CD4-positive, alpha-beta memory T cell (primary cell): ENCODE measurements at regions not wholly inside any gene's neighbourhood (a gene's known extent, or its start where the extent isn't known, plus 50 kb on each side); places are given as distances from the start of the nearest gene placed in this dataset.
"Not testable (repeated sequence)": the region's sequence is repeated elsewhere in the genome, so short reads cannot be mapped to it uniquely, and the experiment has no call there.

Experiments used
- CTCF ChIA-PET: fragments of 350-600 bp; sonication (Branson Sonifier 250); formaldehyde crosslinking; loops from one replicate; lab custom pipeline; 2021; ENCODE audit warnings: inconsistent platforms; ENCODE audit not compliant: partially characterized antibody; lab: Charles Lee
- POLR2A ChIA-PET: fragments of 350-600 bp; sonication (Branson Sonifier 250); formaldehyde crosslinking; loops from one replicate; lab custom pipeline; 2021; ENCODE audit not compliant: partially characterized antibody; lab: Charles Lee
- DNase-seq, 5 donors: peaks; one replicate each; pipeline versions ENCODE4 v3.0.0 to v3.0.0-alpha.2; 2020 to 2022; ENCODE audit warnings: mixed read lengths in 1 of 5
- H3K27ac ChIP-seq: one replicate; pipeline ENCODE4 v1.7.0; 2013; ENCODE audit warnings: low read depth, low read length
- H3K27me3 ChIP-seq: 2 replicates; pipeline ENCODE4 v1.7.0; 2013; ENCODE audit warnings: mild to moderate bottlenecking, low read length, moderate library complexity; ENCODE audit not compliant: insufficient read depth
- H3K36me3 ChIP-seq: 2 replicates; pipeline ENCODE4 v1.7.0; 2013; ENCODE audit warnings: mild to moderate bottlenecking, low read length, moderate library complexity; ENCODE audit not compliant: insufficient read depth
- H3K4me1 ChIP-seq: 2 replicates; pipeline ENCODE4 v1.7.0; 2013; ENCODE audit warnings: mild to moderate bottlenecking, low read length, moderate library complexity; ENCODE audit not compliant: insufficient read depth
- H3K4me3 ChIP-seq, 2 donors: one replicate each; pipeline ENCODE4 v1.7.0; 2013; ENCODE audit warnings: low read length in 2 of 2, mild to moderate bottlenecking in 1 of 2
- H3K9me3 ChIP-seq, 2 donors: one replicate each; pipeline ENCODE4 v1.7.0; 2013; ENCODE audit warnings: low read length in 2 of 2, control low read depth in 1 of 2; ENCODE audit not compliant: control insufficient read depth in 1 of 2
- H3K27ac Mint-ChIP-seq, 7 donors: one replicate each; pipeline ENCODE4 v1.8.0; 2020 to 2021; ENCODE audit warnings: mixed read lengths in 7 of 7, mild to moderate bottlenecking in 6 of 7, inconsistent platforms in 3 of 7, moderate library complexity in 3 of 7
- H3K27me3 Mint-ChIP-seq, 2 donors: one replicate each; pipeline ENCODE4 v1.8.0; 2020 to 2021; ENCODE audit warnings: mixed read lengths in 2 of 2
- H3K36me3 Mint-ChIP-seq, 2 donors: one replicate each; pipeline ENCODE4 v1.8.0; 2020 to 2021; ENCODE audit warnings: mixed read lengths in 2 of 2, inconsistent platforms in 1 of 2, mild to moderate bottlenecking in 1 of 2
- H3K4me1 Mint-ChIP-seq, 4 donors: one replicate each; pipeline ENCODE4 v1.8.0; 2020 to 2021; ENCODE audit warnings: mixed read lengths in 4 of 4, mild to moderate bottlenecking in 1 of 4
- H3K4me3 Mint-ChIP-seq, 8 donors: one replicate each; pipeline ENCODE4 v1.8.0; 2020 to 2021; ENCODE audit warnings: mixed read lengths in 8 of 8, mild to moderate bottlenecking in 7 of 8, moderate library complexity in 6 of 8, inconsistent platforms in 3 of 8
- H3K9me3 Mint-ChIP-seq, 8 donors: one replicate each; pipeline ENCODE4 v1.8.0; 2020 to 2021; ENCODE audit warnings: mixed read lengths in 8 of 8, mild to moderate bottlenecking in 5 of 8, inconsistent platforms in 3 of 8, moderate library complexity in 1 of 8
- intact Hi-C: fragments of 100-400 bp; cut with micrococcal nuclease; formaldehyde crosslinking; loops from one replicate; pipeline ENCODE4 v1.15.1; 2023

- intact Hi-C loops = no loop called here
- Histone ChIP-seq H3K9me3 (no peaks in the 10 kb centered on the region), H3K27me3 (no peaks in the 10 kb centered on the region), H3K4me1 (peaks cover 20% of the 10 kb centered on the region), H3K36me3 (no peaks in the 10 kb centered on the region), H3K4me3 (no peak overlapping the region), H3K27ac (no peak overlapping the region)
- Mint-ChIP-seq H3K4me1 (peaks cover 14 to 15% (median 15%) of the 10 kb centered on the region in 4 donors), H3K36me3 (no peaks in the 10 kb centered on the region), H3K9me3 (no peaks in the 10 kb centered on the region), H3K27me3 (no peaks in the 10 kb centered on the region), H3K27ac (no peak overlapping the region), H3K4me3 (no peak overlapping the region)
- DNase-seq = no peak
- POLR2A ChIA-PET = interaction anchor here (0.6 to 1.1 kb wide), 2 partner anchors 16 to 21 kb away, joined by 3 read pairs; no protein-coding TSS in a partner anchor
- CTCF ChIA-PET = interaction anchor here (0.8 kb wide), 1 partner anchor 11 kb away, joined by 3 read pairs; no protein-coding TSS in a partner anchor
These were observed 119.0 kb upstream of the ATP2B1 start for GRCh38 chr12:89827592-89827991.

GRCh38 chr12:89826468-89826867, 117.8 kb upstream of the ATP2B1 start:
- Mint-ChIP-seq H3K9me3 (no peaks in the 10 kb centered on the region), H3K4me1 (peaks cover 15% of the 10 kb centered on the region in 4 donors), H3K4me3 (peak overlapping the region in 1 of 8 donors; percentile 58), H3K27ac (peak overlapping the region in 4 of 7 donors; percentile 0 to 75 (median 18)), H3K36me3 (no peaks in the 10 kb centered on the region), H3K27me3 (no peaks in the 10 kb centered on the region)
- Histone ChIP-seq H3K27ac (no peak overlapping the region), H3K36me3 (no peaks in the 10 kb centered on the region), H3K9me3 (no peaks in the 10 kb centered on the region), H3K4me3 (no peak overlapping the region), H3K27me3 (no peaks in the 10 kb centered on the region), H3K4me1 (peaks cover 20% of the 10 kb centered on the region)
- ChIA-PET CTCF (no interaction called here), POLR2A (interaction anchor here (1.7 kb wide), 1 partner anchor 117 kb away, joined by 5 read pairs; the partner anchor contains the start of gene ATP2B1)
- intact Hi-C loops = no loop called here
- DNase-seq = no peak

- ChIA-PET POLR2A (interaction anchor here (1.7 kb wide), 1 partner anchor 117 kb away, joined by 5 read pairs; the partner anchor contains the start of gene ATP2B1), CTCF (no interaction called here)
- Mint-ChIP-seq H3K27me3 (no peaks in the 10 kb centered on the region), H3K4me3 (peak overlapping the region in 7 of 8 donors; percentile 3 to 69 (median 33)), H3K4me1 (peaks cover 15% of the 10 kb centered on the region in 4 donors), H3K9me3 (no peaks in the 10 kb centered on the region), H3K36me3 (no peaks in the 10 kb centered on the region), H3K27ac (peak overlapping the region in 6 of 7 donors; percentile 2 to 75 (median 36))
- DNase-seq = peak in 3 of 5 donors; percentile 1 to 29 (median 16)
- no peaks in the 10 kb centered on the region for H3K27me3 ChIP-seq
- no peaks in the 10 kb centered on the region for H3K36me3 ChIP-seq
- no peak overlapping the region for H3K4me3 ChIP-seq
- no peak overlapping the region for H3K27ac ChIP-seq
- peaks cover 20% of the 10 kb centered on the region for H3K4me1 ChIP-seq
- no peaks in the 10 kb centered on the region for H3K9me3 ChIP-seq
- intact Hi-C loops = no loop called here
These were observed 117.2 kb upstream of the ATP2B1 start for GRCh38 chr12:89825591-89826449.

- peaks cover 20% of the 10 kb centered on the region for H3K4me1 ChIP-seq
- no peaks in the 10 kb centered on the region for H3K9me3 ChIP-seq
- ChIA-PET POLR2A (interaction anchor here (1.7 kb wide), 1 partner anchor 116 kb away, joined by 5 read pairs; the partner anchor contains the start of gene ATP2B1), CTCF (no interaction called here)
- peak in 2 of 5 donors; percentile 1 to 5 for DNase-seq
- Mint-ChIP-seq H3K9me3 (no peaks in the 10 kb centered on the region), H3K27ac (no peak overlapping the region), H3K4me3 (peak overlapping the region in 1 of 8 donors; percentile 14), H3K4me1 (peaks cover 15% of the 10 kb centered on the region in 4 donors), H3K27me3 (no peaks in the 10 kb centered on the region), H3K36me3 (no peaks in the 10 kb centered on the region)
- intact Hi-C loops = no loop called here
- H3K27ac ChIP-seq = no peak overlapping the region
- no peaks in the 10 kb centered on the region for H3K36me3 ChIP-seq
- H3K4me3 ChIP-seq = no peak overlapping the region
- H3K27me3 ChIP-seq = no peaks in the 10 kb centered on the region
These were observed 116.2 kb upstream of the ATP2B1 start for GRCh38 chr12:89824822-89825221.

- intact Hi-C loops, CTCF ChIA-PET, DNase-seq, H3K4me3 ChIP-seq, H3K27me3 Mint-ChIP-seq, H3K4me3 Mint-ChIP-seq, H3K9me3 Mint-ChIP-seq, POLR2A ChIA-PET, H3K36me3 Mint-ChIP-seq, H3K9me3 ChIP-seq, H3K27ac ChIP-seq, H3K27ac Mint-ChIP-seq, H3K36me3 ChIP-seq, H3K27me3 ChIP-seq: not testable (repeated sequence)
- H3K4me1 ChIP-seq = peaks cover 20% of the 10 kb centered on the region
- peaks cover 15% of the 10 kb centered on the region in 4 donors for H3K4me1 Mint-ChIP-seq
These were observed 114.4 kb upstream of the ATP2B1 start for GRCh38 chr12:89822992-89823391.

- peaks cover 0 to 2% (median 0%) of the 10 kb centered on the region in 8 donors for H3K9me3 Mint-ChIP-seq
- H3K4me1 Mint-ChIP-seq = peaks cover 15% of the 10 kb centered on the region in 4 donors
- Histone ChIP-seq H3K9me3 (no peaks in the 10 kb centered on the region), H3K4me3 (no peak overlapping the region), H3K27ac (no peak overlapping the region), H3K36me3 (no peaks in the 10 kb centered on the region), H3K4me1 (peaks cover 20% of the 10 kb centered on the region), H3K27me3 (no peaks in the 10 kb centered on the region)
- ChIA-PET POLR2A (interaction anchor here (1.0 kb wide), 1 partner anchor 17 kb away, joined by 3 read pairs; no protein-coding TSS in a partner anchor), CTCF (no interaction called here)
- no peaks in the 10 kb centered on the region for H3K36me3 Mint-ChIP-seq
- intact Hi-C loops = no loop called here
- H3K4me3 Mint-ChIP-seq = no peak overlapping the region
- H3K27ac Mint-ChIP-seq = peak overlapping the region in 1 of 7 donors; percentile 58
- DNase-seq = no peak
- H3K27me3 Mint-ChIP-seq = no peaks in the 10 kb centered on the region
These were observed 113.3 kb upstream of the ATP2B1 start for GRCh38 chr12:89821896-89822295.

- no peak overlapping the region for H3K4me3 ChIP-seq
- no peaks in the 10 kb centered on the region for H3K9me3 ChIP-seq
- POLR2A ChIA-PET = no interaction called here
- no peaks in the 10 kb centered on the region for H3K27me3 ChIP-seq
- H3K36me3 Mint-ChIP-seq = no peaks in the 10 kb centered on the region
- DNase-seq = no peak
- H3K36me3 ChIP-seq = no peaks in the 10 kb centered on the region
- CTCF ChIA-PET = no interaction called here
- no peak overlapping the region for H3K4me3 Mint-ChIP-seq
- intact Hi-C loops = no loop called here
- peaks cover 0 to 2% (median 0%) of the 10 kb centered on the region in 8 donors for H3K9me3 Mint-ChIP-seq
- no peaks in the 10 kb centered on the region for H3K4me1 ChIP-seq
- no peaks in the 10 kb centered on the region for H3K27me3 Mint-ChIP-seq
- peaks cover 0 to 1% (median 0%) of the 10 kb centered on the region in 4 donors for H3K4me1 Mint-ChIP-seq
- H3K27ac ChIP-seq = no peak overlapping the region
- no peak overlapping the region for H3K27ac Mint-ChIP-seq
These were observed 109.0 kb upstream of the ATP2B1 start for GRCh38 chr12:89817501-89818226.
